Heart left ventricle (tissue), 16 donors: ENCODE measurements at regions not wholly inside any gene's neighbourhood (a gene's known extent, or its start where the extent isn't known, plus 50 kb on each side); places are given as distances from the start of the nearest gene placed in this dataset.

Experiments used
- ATAC-seq, 4 donors: fragments of 200-7000 bp; cut with Tn5 transposase; one replicate each; pipeline ENCODE4 v1.9.1; 2020 to 2022; ENCODE audit warnings: moderate library complexity in 4 of 4, mild to moderate bottlenecking in 3 of 4, moderate number of reproducible peaks in 1 of 4
- DNase-seq, 5 donors: peaks; one replicate each; pipeline ENCODE4 v3.0.0-alpha.2; 2020
- H3K27ac ChIP-seq, 12 donors: fragments of 200-600 bp; sonication (generic) in 4 of 12; one replicate each; pipeline versions ENCODE4 v1.5.0 to v1.8.0; 2016 to 2022; ENCODE audit warnings: mild to moderate bottlenecking in 2 of 12
- H3K27me3 ChIP-seq, 9 donors: fragments of 200-600 bp; sonication (generic) in 2 of 9; one replicate each; pipeline versions ENCODE4 v1.5.1 to v1.8.0; 2016 to 2022; ENCODE audit warnings: mild to moderate bottlenecking in 3 of 9
- H3K36me3 ChIP-seq, 9 donors: fragments of 200-600 bp; sonication (generic) in 2 of 9; one replicate each; pipeline versions ENCODE4 v1.5.0 to v1.8.0; 2018 to 2022; ENCODE audit warnings: mild to moderate bottlenecking in 2 of 9
- H3K4me1 ChIP-seq, 12 donors: fragments of 200-600 bp; sonication (generic) in 4 of 12; one replicate each; pipeline versions ENCODE4 v1.5.0 to v1.8.0; 2016 to 2022; ENCODE audit warnings: mild to moderate bottlenecking in 3 of 12
- H3K4me3 ChIP-seq, 12 donors: fragments of 200-600 bp; sonication (generic) in 4 of 12; one replicate each; pipeline versions ENCODE4 v1.5.0 to v1.8.0; 2017 to 2022; ENCODE audit warnings: mild to moderate bottlenecking in 9 of 12, moderate library complexity in 4 of 12
- H3K9me3 ChIP-seq, 12 donors: fragments of 200-600 bp; sonication (generic) in 4 of 12; one replicate each; pipeline versions ENCODE4 v1.5.0 to v1.8.0; 2016 to 2022; ENCODE audit warnings: mild to moderate bottlenecking in 1 of 12
- POLR2A ChIP-seq, 2 donors: fragments of 450-650 bp; IDR thresholded peaks; one replicate each; pipeline ENCODE4 v1.6.1; 2017; ENCODE audit warnings: antibody characterized with exemption in 2 of 2, mild to moderate bottlenecking in 2 of 2, moderate library complexity in 2 of 2
- WGBS, 4 donors: extraction: QIAGEN DNeasy Blood & Tissue Kit in 2 of 4; methylation state at CpG; one replicate each; pipeline versions ENCODE4 v1.1.5 to v1.1.7; 2013 to 2018; 5-methylcytosine and 5-hydroxymethylcytosine counted together
- intact Hi-C, 10 donors: fragments of 100-400 bp; cut with DNase I; formaldehyde crosslinking; loops; one replicate each; pipeline versions ENCODE4 v1.11.1 to v1.14.2; 2022
- TF ChIP-seq, protein P1 (sequence below), 12 donors: fragments of 200-600 bp; sonication (generic) in 4 of 12; IDR thresholded peaks; one replicate each; pipeline versions ENCODE4 v1.5.0 to v1.8.0; 2018 to 2022; ENCODE audit warnings: antibody characterized with exemption in 12 of 12, mild to moderate bottlenecking in 5 of 12
- donor health status: ischemic (EF 13 %, LVEDD 7.1; RV severe dilation, severe dysfunction).
- donor health status: healthy with polysubstance abuse.
- donor health status: DM: no; HTN: yes; CAD: no.
- donor health status: DM: no; HTN: no; CAD: no.
- donor health status: ischemic (EF 25% LVEDD 6.9; RV normal size, moderate dysfunction).
- donor health status: ischemic (EF 25% LVEDD 5.7; RV mildly dilated, moderate dysfunction).
- donor health status: healthy.
- donor health status: DM: yes; HTN: yes; CAD: no.
- donor health status: ischemic (EF 35%, LVEDD 5.7; RV mildly dilated, moderate dysfunction).
- donor health status: nonischemic (EF 11% LVEDD 7.7; RV severe dilation, severe dysfunction).
- donor health status: DM: yes; HTN: yes; CAD: no.
- donor health status: PGD.
- donor health status: ischemic (EF 29% LVEDD 5.4; RV normal size, mild dysfunction).
- donor health status: nonischemic (EF 23%, LVEDD 6.1; RV moderate dilation, normal function).

DNA sequence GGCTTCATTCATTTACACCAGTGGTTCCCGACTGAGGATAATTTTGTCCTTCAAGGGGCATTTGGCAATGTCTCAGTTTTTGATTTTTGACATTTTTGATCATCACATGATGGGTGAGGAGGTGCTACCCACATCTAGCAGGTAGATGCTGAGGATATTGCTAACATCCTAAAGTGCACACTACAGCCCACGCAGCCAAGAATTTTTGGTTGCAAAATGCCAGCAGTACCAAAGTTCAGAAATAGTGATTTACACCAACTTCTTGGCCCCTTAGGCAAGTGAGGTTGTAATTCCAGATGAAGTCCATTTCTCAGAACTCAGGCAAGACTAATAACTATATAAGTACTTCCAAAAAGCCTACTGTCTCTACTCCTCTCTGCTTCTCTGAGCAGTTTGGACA, 80.1 kb upstream of the TSHZ2 start:
- H3K9me3 ChIP-seq, result no peaks in the 10 kb centered on the region
- no peak overlapping the region for H3K27ac ChIP-seq
- H3K36me3 ChIP-seq, result no peaks in the 10 kb centered on the region
- peaks cover 0 to 4% (median 0%) of the 10 kb centered on the region in 12 donors for H3K4me1 ChIP-seq
- intact Hi-C loops, result no loop called here
- no peaks in the 10 kb centered on the region for H3K27me3 ChIP-seq
- H3K4me3 ChIP-seq, result no peak overlapping the region
- WGBS, 4 donors, result 86 to 96% (median 93%) methylated on average over 2 of the region's 2 CpGs
- no peak for TF ChIP-seq POLR2A (IDR thresholded peaks at IDR 0.05)
- TF ChIP-seq, protein P1, sequence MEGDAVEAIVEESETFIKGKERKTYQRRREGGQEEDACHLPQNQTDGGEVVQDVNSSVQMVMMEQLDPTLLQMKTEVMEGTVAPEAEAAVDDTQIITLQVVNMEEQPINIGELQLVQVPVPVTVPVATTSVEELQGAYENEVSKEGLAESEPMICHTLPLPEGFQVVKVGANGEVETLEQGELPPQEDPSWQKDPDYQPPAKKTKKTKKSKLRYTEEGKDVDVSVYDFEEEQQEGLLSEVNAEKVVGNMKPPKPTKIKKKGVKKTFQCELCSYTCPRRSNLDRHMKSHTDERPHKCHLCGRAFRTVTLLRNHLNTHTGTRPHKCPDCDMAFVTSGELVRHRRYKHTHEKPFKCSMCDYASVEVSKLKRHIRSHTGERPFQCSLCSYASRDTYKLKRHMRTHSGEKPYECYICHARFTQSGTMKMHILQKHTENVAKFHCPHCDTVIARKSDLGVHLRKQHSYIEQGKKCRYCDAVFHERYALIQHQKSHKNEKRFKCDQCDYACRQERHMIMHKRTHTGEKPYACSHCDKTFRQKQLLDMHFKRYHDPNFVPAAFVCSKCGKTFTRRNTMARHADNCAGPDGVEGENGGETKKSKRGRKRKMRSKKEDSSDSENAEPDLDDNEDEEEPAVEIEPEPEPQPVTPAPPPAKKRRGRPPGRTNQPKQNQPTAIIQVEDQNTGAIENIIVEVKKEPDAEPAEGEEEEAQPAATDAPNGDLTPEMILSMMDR (IDR thresholded peaks at IDR 0.05), result no peak
- DNase-seq, result no peak
- no peak for ATAC-seq

DNA sequence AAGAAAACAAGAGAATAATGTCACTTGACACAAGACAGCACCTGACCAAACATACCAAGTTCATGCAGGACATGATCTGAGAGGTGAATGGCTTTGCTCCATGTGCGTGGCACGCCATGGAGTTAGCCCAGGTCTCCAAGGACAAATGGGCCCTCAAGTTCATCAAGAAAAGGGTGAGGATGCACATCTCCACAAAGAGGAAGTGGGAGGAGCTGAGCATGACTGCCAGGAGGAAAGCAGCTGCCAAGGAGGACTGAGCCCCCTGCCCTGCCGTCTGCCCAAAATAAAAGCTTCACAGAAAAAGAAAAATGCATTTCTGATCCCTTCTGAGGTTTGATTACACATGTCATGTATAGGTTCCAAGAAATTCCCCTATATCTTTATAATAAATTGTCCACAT, 82.0 kb upstream of the TSHZ2 start:
- no peak overlapping the region for H3K27ac ChIP-seq
- H3K9me3 ChIP-seq, result no peaks in the 10 kb centered on the region
- no peaks in the 10 kb centered on the region for H3K36me3 ChIP-seq
- ATAC-seq (no peak), DNase-seq (no peak)
- WGBS, 4 donors, result 75 to 80% (median 79%) methylated on average over 3 of the region's 3 CpGs
- no peaks in the 10 kb centered on the region for H3K27me3 ChIP-seq
- intact Hi-C loops, result no loop called here
- H3K4me3 ChIP-seq, result no peak overlapping the region
- TF ChIP-seq POLR2A (IDR thresholded peaks at IDR 0.05), result no peak
- TF ChIP-seq, protein P1 (IDR thresholded peaks at IDR 0.05), result no peak
- H3K4me1 ChIP-seq, result no peaks in the 10 kb centered on the region

GRCh38 chr20:52889225-52889624, 82.9 kb upstream of the TSHZ2 start:
- no peaks in the 10 kb centered on the region for H3K4me1 ChIP-seq
- H3K9me3 ChIP-seq, result no peaks in the 10 kb centered on the region
- no peak for DNase-seq
- intact Hi-C loops, result no loop called here
- H3K36me3 ChIP-seq, result no peaks in the 10 kb centered on the region
- WGBS, 4 donors, result 71 to 79% (median 77%) methylated on average over 4 of the region's 4 CpGs
- TF ChIP-seq, protein P1 (IDR thresholded peaks at IDR 0.05), result no peak
- no peak for TF ChIP-seq POLR2A (IDR thresholded peaks at IDR 0.05)
- H3K4me3 ChIP-seq, result no peak overlapping the region
- H3K27me3 ChIP-seq, result no peaks in the 10 kb centered on the region
- ATAC-seq, result no peak
- H3K27ac ChIP-seq, result no peak overlapping the region

DNA sequence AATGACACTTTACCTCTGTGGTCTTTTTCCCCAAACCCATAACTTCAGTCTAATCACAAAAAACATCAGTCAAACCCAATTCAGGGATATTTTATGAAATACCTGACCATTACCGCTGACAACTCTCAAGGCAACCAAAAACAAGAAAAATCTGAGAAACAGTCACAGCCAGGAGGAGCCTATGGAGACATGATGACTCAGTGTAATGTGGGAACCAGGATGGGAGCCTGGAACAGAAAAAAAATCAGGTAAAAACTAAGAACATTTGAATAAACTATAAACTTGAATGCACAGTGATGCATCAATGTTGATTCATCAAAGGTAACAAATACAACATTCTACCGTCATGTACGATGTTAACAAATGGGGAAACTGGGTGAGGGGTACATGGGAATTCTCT, 84.1 kb upstream of the TSHZ2 start:
- intact Hi-C loops, result no loop called here
- ATAC-seq, result no peak
- Histone ChIP-seq H3K4me1 (no peaks in the 10 kb centered on the region), H3K27me3 (no peaks in the 10 kb centered on the region), H3K27ac (no peak overlapping the region), H3K4me3 (no peak overlapping the region), H3K9me3 (no peaks in the 10 kb centered on the region), H3K36me3 (no peaks in the 10 kb centered on the region)
- TF ChIP-seq POLR2A (IDR thresholded peaks at IDR 0.05), result no peak
- TF ChIP-seq, protein P1 (IDR thresholded peaks at IDR 0.05), result no peak
- no peak for DNase-seq
- 94% methylated on average over 3 of the region's 3 CpGs for WGBS, 4 donors
